ENCODE measurements at regions not wholly inside any gene's neighbourhood (a gene's known extent, or its start where the extent isn't known, plus 50 kb on each side); places are given as distances from the start of the nearest gene placed in this dataset.

DNA sequence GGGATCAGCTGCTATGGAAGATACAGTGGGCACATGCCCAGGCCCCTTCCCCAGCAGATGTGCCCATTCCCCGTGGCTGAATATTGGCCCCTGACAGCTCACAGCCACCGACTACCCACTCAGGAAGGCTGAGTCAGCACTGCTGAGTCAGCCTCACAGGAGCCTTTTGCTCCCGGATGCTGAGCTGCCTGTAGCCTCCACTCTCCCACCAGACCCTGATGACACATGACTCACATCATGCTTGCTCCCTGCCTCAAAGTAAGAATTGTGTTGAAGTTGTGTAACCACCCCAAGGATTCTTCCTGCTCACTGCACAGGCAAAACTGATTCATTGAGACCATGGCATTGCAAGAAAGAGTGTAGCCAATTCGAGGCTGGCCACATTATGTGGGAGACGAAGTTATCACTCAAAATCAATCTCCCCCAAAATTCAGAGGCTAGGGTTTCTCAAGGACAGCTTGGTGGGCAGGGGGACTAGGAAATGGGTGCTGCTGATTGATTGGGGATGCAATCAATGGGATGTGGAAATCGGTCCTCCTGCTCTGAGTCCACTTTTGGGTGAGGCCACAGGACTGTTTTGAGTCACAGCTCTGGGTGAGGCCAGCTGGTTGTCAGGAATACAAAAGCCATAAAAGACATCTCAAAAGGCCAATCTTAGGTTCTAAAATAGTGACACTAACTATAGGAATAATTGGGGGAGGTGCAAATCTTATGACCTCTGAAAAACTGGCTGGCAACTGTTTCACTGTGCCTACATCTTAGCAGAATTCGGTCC is 556.6 kb upstream of the CDH4 start:
- DNase-seq (ENCODE audit: low read depth) = peak; percentile 71

DNA sequence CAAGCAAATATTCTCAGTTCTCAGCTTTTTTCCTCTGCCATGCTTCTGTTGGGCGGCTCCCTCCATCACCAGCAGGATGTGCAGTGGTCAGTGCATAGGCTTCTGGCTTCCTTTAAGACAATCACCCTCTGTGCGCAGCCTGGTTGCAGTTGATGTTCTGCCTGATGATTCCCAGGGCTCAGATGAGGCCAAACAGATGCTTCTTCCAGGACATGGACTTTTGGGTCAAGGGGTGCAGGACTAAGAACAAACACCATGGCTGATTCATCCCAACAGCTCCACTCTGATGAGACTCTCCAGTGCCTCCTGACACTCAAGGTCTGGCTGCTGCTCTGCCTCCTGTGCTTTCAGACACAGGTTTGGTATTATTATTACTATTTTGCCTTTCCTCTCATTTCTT is 554.8 kb upstream of the CDH4 start:
- no peak for DNase-seq (ENCODE audit: low read depth)

DNA sequence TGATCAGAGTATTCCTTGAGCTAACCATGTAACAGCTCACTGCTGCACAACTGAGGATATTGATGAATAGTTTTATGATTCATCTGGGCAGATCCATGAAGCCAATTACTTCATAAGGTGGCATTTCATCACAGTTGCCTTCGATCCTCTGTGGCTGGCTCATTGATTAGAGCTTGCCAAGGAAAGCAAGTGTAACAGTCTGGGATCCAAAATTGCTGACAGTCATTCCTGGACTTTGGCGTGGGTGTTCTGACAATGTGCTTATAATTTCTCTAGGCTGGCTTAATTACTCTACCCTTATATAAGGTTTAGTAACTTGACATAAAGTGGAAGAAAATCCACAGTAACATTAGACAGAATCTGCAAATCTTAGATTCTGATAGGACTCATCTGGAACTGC is 551.3 kb upstream of the CDH4 start:
- no peak for DNase-seq (ENCODE audit: low read depth)

DNA sequence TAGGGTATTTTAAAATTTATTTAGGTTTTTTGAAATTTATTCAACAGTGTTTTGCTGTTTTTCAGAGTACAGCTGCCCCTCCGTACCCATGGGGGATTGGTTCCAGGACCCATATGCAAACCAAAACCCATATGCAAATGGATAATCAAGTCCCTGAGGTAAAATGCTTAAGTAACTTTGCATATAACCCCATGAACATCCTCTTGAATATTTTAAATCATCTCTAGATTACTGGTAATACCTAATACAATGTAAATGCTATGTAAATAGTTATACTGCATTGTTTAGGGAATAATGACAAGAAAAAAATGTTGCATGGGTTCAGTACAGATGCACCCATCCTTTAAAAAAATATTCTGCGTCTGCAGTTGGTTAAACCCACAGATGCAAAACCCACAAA is 547.9 kb upstream of the CDH4 start:
- no peak for DNase-seq (ENCODE audit: low read depth)

DNA sequence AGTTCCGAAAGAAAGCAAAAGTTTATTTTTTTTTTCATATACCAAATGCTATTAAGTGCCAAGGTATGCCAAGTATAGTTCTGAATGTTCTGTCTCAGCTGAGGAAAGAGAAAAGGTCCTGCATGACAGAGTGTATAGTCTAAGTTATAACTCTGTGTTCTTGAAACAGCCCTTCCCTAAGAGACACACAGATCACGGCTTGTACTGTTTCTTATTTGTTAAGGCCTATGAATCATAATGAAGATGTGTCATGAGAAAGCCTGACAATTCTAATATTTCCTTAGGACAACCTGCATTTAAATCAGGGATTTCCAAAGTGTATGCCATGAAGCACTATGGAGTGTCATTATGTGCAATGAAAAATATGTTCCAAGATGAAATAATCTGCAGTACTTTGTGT is 538.7 kb upstream of the CDH4 start:
- DNase-seq (ENCODE audit: low read depth) = no peak

DNA sequence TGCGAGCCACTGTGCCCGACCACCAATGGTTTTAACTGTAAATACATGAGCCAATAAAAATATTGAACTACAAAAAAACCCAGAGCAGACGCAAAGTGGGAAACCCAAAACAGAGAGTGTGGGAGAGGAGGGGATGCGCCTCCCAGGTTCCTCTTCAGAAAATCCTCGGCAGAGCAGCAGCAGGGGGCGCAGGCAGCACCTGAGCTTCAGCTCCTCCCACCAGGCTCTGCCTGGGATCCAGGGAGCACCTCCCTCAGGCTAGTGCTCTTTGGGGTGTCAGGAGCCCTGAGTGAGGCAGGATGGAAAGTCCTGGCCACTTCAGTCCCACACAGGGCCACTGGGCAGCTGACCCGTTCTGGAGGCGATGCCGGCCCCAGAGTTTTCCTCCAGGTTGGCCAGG is 536.9 kb upstream of the CDH4 start:
- DNase-seq (ENCODE audit: low read depth) = no peak

DNA sequence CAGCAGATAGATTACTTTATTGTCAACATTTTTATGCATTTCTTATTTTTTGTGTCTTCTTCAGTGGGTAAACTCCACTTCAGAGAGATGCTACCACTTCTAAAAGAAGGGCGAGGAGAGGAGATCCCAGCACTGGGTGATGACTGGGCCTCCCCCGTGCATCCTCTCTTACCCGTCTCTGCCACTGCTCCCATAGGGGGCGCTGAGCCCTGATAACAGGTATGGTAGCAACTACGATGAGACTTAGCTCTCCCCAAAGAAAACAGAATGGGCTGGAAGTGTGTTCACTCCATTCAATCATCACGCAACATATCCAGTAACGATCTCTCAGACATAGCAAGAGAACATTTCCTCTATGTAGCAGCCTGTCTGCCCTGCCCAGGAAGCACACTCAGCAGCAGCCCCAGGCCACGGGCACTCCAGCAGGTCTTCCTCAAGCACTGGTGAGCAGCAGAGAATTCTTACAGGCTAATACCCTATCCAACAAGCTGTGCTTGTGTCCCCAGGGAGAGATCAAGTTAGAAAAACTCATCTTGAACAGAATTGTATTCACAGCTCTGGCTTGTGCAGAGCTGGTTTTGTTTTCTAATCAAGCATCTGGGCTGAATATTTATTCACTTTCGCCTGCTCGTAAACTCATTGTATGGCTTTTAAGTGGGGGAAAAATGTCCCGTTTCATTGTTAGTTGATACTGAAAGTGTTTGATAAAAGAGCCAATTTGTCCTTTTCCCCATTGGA is 533.1 kb upstream of the CDH4 start:
- DNase-seq (ENCODE audit: low read depth) = no peak

DNA sequence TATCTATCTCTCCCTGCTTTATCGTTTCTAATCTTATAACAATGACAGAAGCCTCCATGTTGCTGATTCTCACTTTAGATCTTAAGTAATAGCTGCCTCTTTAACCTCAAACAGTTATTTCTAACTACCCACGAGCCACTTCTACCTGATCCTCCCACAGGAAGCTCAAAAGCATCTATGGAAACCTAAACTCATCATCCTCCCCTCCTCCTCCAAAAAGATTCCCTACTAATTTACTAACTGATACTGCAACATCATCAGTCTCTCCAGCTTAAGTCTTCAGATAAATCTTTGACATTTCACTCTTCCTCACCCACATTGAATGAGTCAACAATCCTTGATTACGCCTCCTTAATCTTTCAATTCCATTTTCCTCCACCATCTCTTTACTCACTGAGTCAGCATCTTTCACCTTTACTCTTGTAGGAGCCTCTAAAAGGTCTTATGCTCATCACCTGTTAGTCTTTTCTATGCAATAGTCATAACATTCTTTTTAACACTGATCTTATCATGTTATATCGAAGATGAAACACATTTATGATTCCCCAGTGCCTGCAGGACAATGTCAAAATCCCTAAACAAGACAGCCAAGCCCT is 526.7 kb upstream of the CDH4 start:
- DNase-seq (ENCODE audit: low read depth) = no peak

DNA sequence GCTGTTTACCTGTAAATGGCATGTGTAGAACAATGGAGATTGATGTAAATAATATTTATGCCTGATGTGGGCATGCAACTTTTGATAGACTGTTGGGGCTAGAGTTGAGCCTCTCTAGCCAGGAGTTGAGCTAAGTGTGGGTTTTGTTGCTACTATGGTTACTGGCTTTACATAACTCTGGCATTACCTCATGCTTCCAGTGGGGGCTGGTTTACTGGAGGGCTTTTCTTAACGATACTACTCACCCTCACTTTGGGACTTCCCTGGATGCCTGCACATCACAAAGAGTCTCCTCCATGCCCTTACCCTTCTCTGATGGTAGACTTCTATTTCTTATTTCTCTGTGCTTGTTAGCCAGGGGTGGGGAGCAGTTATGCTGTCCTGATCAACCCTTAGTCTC is 524.6 kb upstream of the CDH4 start:
- DNase-seq (ENCODE audit: low read depth) = no peak

DNA sequence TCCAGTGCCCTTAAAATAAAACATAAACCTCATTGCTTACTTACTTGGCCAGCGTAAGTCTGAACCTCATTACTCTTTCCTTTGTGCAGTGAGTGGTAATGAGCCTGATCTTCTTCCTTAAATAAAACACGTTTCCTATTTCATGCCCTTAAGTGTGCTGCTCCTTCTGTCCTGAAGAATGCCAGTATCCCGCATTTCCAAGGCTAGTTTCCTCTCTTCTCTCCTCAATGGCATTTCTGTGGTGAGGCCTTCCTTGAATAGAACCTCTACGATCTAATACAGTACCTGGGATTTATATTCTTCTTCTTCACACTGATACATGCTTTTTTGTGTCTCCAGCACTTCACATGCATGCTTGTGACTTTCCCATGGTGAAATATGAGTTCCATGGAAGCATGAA is 523.4 kb upstream of the CDH4 start:
- DNase-seq (ENCODE audit: low read depth) = no peak

DNA sequence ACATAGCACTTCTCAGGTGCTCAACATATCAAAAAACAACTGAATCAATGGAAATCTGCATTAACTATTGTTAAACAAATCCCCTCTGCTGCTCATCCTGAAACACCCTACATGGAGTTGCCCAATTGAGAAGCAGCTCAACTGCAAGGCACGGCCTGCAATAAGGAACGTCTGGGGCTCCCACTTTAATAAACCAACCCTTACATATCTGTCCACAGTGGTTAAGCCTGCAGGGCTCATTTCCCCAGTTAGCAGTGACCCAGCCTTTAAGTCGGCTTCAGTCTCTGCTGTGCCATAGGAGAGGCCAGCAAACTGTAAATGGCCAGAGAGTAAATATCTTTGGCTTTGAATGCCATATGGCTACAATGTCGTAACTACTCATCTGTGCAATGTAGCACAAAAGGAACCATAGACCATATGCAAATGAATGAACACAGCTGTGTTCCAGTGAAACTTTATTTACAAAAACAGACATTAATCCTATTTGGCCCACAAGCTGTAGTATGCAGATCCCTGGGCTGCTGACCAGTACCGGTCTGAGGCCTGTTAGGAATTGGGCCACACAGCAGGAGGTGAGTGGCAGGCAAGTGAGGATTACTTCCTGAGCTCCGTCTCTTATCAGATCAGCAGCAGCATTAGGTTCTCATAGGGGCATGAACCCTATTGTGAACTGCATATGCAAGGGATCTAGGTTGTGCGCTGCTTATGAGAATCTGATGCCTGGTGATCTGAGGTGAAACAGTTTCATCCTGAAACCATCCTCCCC is 522.7 kb upstream of the CDH4 start:
- DNase-seq (ENCODE audit: low read depth) = no peak

DNA sequence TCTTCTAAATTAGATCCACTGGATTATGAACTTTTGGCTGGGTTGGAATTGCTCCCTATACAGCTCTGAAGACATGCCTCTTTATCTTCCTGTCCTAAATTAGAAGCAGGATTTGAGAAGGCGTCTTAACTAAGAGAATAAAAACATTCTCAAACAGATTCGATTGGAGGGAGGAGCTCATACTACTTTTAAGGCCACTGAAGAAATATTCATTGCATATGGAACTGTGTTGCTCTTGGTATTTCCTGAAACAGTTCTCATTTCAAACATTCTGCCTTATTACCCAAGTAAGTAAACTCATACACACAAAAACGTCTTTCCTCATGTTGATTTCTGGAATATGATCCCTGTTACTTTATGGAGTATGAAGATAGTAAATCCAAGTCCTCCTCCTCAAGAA is 519.7 kb upstream of the CDH4 start:
- DNase-seq (ENCODE audit: low read depth) = no peak

DNA sequence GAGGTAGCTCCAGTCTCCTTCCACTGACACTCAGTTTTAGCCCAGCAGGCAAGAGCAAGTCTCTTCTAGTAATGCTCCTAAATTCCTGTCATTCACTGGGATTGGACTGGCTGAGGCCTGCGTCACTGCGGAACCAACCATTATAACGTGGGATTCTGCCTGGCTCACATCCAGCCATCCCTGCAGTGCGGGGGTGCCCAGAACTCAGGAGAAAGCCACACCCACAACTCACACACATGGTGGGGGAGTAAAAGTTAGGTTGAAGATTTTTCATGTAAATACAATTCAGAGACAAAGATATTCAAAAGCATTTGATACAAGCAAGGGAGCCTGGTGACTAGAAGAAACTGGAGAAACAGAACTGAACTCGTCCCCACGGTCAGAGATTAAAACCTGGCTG is 504.0 kb upstream of the CDH4 start:
- DNase-seq (ENCODE audit: low read depth) = no peak

DNA sequence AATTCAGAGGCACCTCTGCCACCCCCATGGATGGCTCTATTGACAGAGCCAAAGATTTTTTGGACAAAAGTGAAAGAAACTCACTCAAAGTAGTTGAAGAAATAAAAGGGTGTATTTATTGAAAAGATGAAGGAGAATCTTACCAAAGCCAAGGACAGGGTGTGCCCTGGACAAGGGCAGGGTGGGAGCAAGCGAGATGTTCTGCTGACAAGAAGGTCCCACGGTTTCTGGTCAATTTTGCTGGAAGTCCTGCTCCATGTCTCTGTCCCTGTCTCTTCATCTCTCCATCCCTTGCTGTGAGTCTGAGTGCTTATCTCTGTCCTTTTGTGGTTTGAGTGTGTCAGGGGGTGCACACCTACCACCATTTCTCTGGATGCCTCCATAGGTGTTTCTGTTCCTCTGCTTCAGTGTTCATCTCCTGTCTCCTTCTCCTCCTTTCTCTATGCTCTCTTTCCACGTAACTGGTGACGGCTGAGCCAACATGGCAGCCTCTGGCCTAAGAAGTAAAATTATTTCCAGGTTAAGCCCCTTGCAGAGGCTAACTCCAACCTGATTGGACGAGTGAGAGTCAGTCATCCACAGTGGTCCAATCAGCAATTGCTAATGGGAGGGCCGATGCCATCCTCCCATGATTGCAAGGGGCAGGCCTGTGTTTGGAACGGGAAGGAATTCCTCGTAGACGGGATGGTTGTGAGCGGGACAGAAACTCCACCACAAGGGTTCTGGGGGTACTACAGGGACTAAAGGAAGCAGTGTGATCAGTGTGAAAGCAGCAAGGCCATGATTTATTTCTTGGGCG is 502.1 kb upstream of the CDH4 start:
- no peak for DNase-seq (ENCODE audit: low read depth)

DNA sequence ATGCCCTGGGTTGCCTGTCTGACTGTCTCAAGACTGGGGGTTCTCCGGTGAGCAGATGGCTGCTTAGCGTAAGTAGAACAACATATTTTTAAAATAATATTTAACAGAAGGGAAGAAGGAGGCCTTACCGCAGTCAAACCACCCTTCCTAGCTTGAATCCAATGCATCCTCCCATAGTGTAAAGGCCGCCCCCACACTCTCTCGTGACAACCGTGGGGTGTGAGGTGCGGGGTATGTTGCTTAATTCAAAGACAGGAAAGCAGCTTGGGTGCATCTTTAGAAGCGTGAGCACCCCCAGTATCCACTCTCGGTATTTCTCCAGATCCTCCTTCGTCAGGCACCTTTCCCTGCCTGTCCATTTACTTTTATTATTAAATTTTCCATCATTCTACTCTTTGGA is 501.2 kb upstream of the CDH4 start:
- DNase-seq (ENCODE audit: low read depth) = no peak

DNA sequence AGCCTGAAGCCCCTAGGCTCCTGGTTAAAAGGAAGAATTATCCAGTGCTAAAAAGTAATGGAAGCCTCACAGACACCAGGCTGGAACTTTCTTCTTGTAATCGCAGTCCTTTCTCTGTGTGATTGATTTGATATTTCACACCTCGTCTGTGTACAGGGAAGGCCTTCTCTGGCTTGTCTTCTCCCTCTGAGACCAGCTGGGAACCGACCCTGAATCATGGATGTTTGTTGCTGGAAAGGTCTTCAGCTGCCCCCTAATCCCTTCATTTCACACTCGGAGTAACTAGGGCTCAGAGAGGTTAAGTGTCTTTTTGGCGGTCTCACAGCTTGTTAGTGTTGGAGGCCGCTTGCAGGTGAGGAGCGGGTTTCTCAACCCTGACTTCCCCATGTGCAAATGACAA is 500.2 kb upstream of the CDH4 start:
- no peak for DNase-seq (ENCODE audit: low read depth)

DNA sequence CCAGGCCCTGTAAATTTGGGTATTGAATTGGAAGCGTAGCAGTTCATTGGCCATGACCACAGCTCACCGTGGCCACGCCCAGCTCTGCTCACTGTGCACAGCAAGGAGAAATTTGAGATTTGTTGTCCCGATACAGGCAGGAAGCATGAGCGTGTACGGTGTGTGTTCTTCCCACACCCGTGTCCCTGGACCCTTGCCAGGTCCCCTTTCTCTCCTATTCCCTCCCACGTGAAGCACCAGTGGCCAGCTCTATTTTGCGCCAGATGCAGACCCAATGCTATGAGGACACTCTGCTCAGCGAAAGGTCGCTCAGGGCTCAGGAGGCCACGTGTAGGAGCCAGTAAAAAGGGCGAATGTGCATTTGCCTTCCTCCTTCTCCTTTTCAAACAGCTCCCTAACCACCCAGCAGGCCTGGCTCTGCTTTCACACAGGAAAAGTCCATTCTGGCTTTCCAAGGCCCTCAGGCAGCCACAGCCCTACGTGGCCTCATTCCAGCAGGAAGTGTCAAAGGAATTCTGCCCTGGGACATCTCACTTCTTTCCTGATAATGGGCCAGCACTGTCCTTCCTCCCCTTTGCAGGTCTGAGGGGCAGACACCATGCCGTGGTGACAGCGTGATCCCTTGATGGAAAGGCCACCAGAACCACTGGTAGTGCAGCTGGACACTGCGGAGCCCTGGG is 499.2 kb upstream of the CDH4 start:
- DNase-seq (ENCODE audit: low read depth) = no peak

DNA sequence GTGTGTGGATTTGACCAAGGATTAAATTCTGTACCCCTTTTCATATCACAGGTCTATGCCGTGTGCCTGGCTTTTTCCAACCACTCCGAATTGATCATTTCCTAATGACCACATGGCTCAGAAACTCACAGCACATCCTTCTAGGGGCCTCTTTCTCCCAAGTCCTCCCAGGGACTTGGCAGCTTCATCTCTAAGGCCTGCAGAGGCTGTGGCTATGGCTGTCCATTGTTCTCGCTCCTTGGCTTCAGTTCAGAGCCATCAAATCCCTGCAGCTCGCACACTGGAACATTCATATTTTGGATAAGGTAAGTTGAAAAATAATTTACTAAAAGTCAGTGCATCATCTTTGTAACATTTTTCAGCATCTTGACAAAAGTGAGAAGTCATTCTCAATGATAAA is 497.2 kb upstream of the CDH4 start:
- no peak for DNase-seq (ENCODE audit: low read depth)

DNA sequence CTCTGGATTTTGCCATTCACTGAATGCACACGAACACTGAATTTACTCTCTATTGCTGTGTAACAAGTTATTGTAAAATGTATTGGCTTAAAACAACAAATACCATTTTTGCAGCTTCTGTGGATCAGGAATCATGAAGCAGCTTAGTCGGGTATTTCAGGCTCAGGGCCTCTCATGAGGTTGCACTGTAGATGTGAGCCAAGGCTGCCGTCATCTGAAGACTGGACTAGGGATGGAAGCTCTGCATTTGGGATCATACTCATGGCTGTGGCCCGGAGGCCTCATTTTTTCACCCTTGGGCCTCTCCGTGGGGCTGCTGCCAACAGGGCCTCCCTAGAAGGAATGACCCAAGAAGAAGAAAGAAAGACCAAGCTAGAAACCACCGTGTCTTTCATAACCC is 492.4 kb upstream of the CDH4 start:
- DNase-seq (ENCODE audit: low read depth) = no peak

DNA sequence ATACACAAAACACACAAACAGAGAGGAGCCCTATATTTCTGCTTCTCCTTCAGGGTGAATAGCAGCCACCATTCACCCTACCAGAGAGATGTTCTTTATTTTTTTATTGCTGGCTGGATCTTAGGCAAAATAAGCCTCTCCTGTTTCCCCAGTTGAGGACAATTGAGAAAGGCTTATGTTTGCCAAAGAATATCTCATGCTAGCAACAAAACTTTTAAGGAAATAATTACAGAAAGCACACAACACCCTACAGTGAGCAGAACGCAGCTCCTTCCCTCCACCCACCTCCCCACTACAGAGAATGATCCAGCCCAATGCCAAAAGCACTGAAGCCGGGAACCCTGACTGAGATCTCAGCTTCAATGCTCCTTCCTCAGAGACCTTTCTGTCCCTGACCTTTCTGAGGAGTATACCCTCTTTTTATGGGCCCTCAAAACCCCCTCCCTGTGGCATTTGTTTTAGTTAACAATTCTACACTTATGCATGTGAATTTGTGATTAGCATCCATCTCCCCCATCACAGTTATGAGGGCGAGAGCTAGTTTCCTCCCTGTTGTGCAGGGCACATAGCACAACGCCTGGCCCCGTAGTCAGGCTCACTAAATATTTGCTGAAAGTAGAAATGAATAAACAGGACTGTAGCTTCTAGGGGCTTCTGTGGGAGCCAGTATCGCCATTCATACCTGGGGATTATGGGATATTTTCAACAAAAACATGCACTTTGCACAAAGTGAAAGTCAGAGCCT is 491.6 kb upstream of the CDH4 start:
- DNase-seq (ENCODE audit: low read depth) = no peak

DNA sequence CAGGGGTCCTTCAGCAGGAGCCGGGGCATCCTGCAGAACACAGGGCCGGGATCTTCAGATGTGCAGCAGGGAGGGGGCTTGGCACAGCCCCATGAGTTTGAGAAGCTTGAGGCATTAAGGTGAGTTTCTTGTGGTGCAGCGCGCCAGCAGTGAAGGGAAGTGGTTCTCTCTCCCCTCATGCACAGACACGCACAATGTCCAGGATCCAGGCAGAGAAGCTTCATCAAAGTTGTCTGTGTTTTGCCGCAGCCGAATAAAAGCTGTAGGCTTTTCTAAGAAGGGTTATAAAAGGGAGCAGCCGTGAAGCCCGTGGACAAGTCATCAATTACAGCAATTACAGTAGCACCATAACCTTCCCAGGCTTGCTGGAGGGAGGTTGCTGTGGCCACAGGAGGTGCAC is 491.0 kb upstream of the CDH4 start:
- no peak for DNase-seq (ENCODE audit: low read depth)

Data from iris pigment epithelial cell (primary cell).